ENCODE measurements at regions not wholly inside any gene's neighbourhood (a gene's known extent, or its start where the extent isn't known, plus 50 kb on each side); places are given as distances from the start of the nearest gene placed in this dataset.

- TF ChIP-seq TCF12 (IDR thresholded peaks at IDR 0.05; ENCODE audit: low read depth, low read length), result no peak
- no peak for TF ChIP-seq BCL3 (IDR thresholded peaks at IDR 0.05; ENCODE audit: borderline replicate concordance, insufficient read depth, low read depth, low read length, poor library complexity, severe bottlenecking)
- no peak for TF ChIP-seq KAT2A (conservative IDR thresholded peaks at IDR 0.05; ENCODE audit: control insufficient read depth, low read depth, low read length)
- TF ChIP-seq SUZ12 (IDR thresholded peaks at IDR 0.05; ENCODE audit: unreplicated experiment), result no peak
These were observed 275.1 kb downstream of the C4orf33 start (continued) for GRCh38 chr4:129371065-129371464.

- Histone ChIP-seq H3K36me3 (ENCODE audit: control insufficient read depth in 2 of 2, insufficient read depth in 2 of 2, low read length in 1 of 2) (no peaks in the 10 kb centered on the region), H3K4me1 (ENCODE audit: control insufficient read depth, insufficient read depth, low read length) (no peaks in the 10 kb centered on the region), H3K4me3 (no peak overlapping the region), H3K4me2 (ENCODE audit: control insufficient read depth, insufficient read depth) (no peak overlapping the region), H3K27ac (ENCODE audit: control insufficient read depth, insufficient read depth) (no peak overlapping the region), H3K79me2 (ENCODE audit: control insufficient read depth, insufficient read depth, low read length) (no peaks in the 10 kb centered on the region), H2AFZ (ENCODE audit: control insufficient read depth, low read depth, low read length) (no peak overlapping the region), H3K9ac (ENCODE audit: control insufficient read depth, insufficient read depth, low read length) (no peak overlapping the region), H4K20me1 (ENCODE audit: control insufficient read depth, insufficient read depth) (no peaks in the 10 kb centered on the region), H3K27me3 (replicated peaks in 1 of 2; ENCODE audit: control insufficient read depth in 2 of 2, insufficient read depth in 2 of 2, low read length in 1 of 2) (no peaks in the 10 kb centered on the region), H3K9me3 (replicated peaks; ENCODE audit: control insufficient read depth, insufficient read depth, low read length) (no peaks in the 10 kb centered on the region)
- ChIA-PET SMC1A (ENCODE audit: uncharacterized antibody, unreplicated experiment) (interaction anchor here (1.1 kb wide), 1 partner anchor 10 kb away, joined by 4 read pairs; no protein-coding TSS in a partner anchor), RAD21 (ENCODE audit: unreplicated experiment) (no interaction called here), POLR2A (no interaction called here), CTCF (no interaction called here)
- ATAC-seq, result no peak
- no peak for DNase-seq (ENCODE audit: low read depth, low spot score)
- in situ Hi-C loops (cut with MboI) (no loop called here), intact Hi-C loops (cut with micrococcal nuclease; ENCODE audit: unreplicated experiment) (no loop called here)
- no peak for FAIRE-seq
- no TSS peak for BruUV-seq (replicated peaks)
- WGBS (ENCODE audit: insufficient coverage, insufficient replicate concordance, low lambda C conversion rate, missing lambda C conversion rate), result 31% methylated on average over 3 of the region's 3 CpGs
- TF ChIP-seq MYC (IDR thresholded peaks at IDR 0.05; ENCODE audit: insufficient read depth, insufficient read length, insufficient replicate concordance, low read length, severe bottlenecking), result no peak
- TF ChIP-seq TCF12 (IDR thresholded peaks at IDR 0.05; ENCODE audit: low read depth, low read length), result no peak
- TF ChIP-seq NRF1 (conservative IDR thresholded peaks at IDR 0.05; ENCODE audit: low read depth, low read length), result no peak
- TF ChIP-seq CTCF (IDR thresholded peaks at IDR 0.05 in 2 of 3, conservative IDR thresholded peaks at IDR 0.05 in 1 of 3; ENCODE audit: control insufficient read depth in 2 of 3, extremely low read depth in 1 of 3, insufficient read depth in 1 of 3, low read depth in 3 of 3, low read length in 3 of 3), result no peak
- TF ChIP-seq JUND (IDR thresholded peaks at IDR 0.05; ENCODE audit: low read depth, low read length), result no peak
- TF ChIP-seq RELB (IDR thresholded peaks at IDR 0.05; ENCODE audit: low read depth), result no peak
- TF ChIP-seq BACH1 (IDR thresholded peaks at IDR 0.05; ENCODE audit: borderline replicate concordance), result no peak
- TF ChIP-seq ZBTB4 (CRISPR knock-in tag; IDR thresholded peaks at IDR 0.05), result no peak
- no peak for TF ChIP-seq E2F4 (IDR thresholded peaks at IDR 0.05; ENCODE audit: low read depth, low read length)
These were observed 276.0 kb downstream of the C4orf33 start for GRCh38 chr4:129371926-129372325.

Data from GM12878 (cell line).